Activated CD4-positive, alpha-beta T cell treated with anti-CD3 and anti-CD28 coated beads, Interleukin-2, amount 50 U/mL, for 48 hours (primary cell): ENCODE measurements at regions not wholly inside any gene's neighbourhood (a gene's known extent, or its start where the extent isn't known, plus 50 kb on each side); places are given as distances from the start of the nearest gene placed in this dataset.
"Not testable (repeated sequence)": the region's sequence is repeated elsewhere in the genome, so short reads cannot be mapped to it uniquely, and the experiment has no call there.

Experiments used
- DNase-seq, 2 experiments: peaks; one replicate each; pipeline ENCODE4 v3.0.0-alpha.2; 2020

- no peak for DNase-seq
Observed at GRCh38 chr12:91778091-91778832, 367.4 kb downstream of the BTG1 start.

- no peak for DNase-seq
Observed at GRCh38 chr12:91777268-91777992, 368.2 kb downstream of the BTG1 start.

GRCh38 chr12:91774434-91774921, 371.2 kb downstream of the BTG1 start:
- no peak for DNase-seq

- no peak for DNase-seq
Observed at GRCh38 chr12:91773749-91774429, 371.8 kb downstream of the BTG1 start.

- DNase-seq = no peak
Observed at GRCh38 chr12:91772411-91772810, 373.2 kb downstream of the BTG1 start.

GRCh38 chr12:91769736-91770135, 375.9 kb downstream of the BTG1 start:
- DNase-seq = no peak

GRCh38 chr12:91767237-91767636, 378.4 kb downstream of the BTG1 start:
- DNase-seq = no peak

- DNase-seq = no peak
Observed at GRCh38 chr12:91766454-91766853, 379.2 kb downstream of the BTG1 start.

- no peak for DNase-seq
Observed at GRCh38 chr12:91763654-91764370, 381.8 kb downstream of the BTG1 start.

GRCh38 chr12:91753649-91754048, 392.0 kb downstream of the BTG1 start:
- DNase-seq = no peak

GRCh38 chr12:91746976-91747375, 398.7 kb downstream of the BTG1 start:
- DNase-seq = no peak

GRCh38 chr12:91744597-91744996, 401.0 kb downstream of the BTG1 start:
- DNase-seq = no peak

- DNase-seq = no peak
Observed at GRCh38 chr12:91743704-91744321, 401.8 kb downstream of the BTG1 start.

- DNase-seq = no peak
Observed at GRCh38 chr12:91743280-91743679, 402.4 kb downstream of the BTG1 start.

GRCh38 chr12:91741932-91742331, 403.7 kb downstream of the BTG1 start:
- no peak for DNase-seq

- DNase-seq = not testable (repeated sequence)
Observed at GRCh38 chr12:91733846-91734245, 411.8 kb downstream of the BTG1 start.

GRCh38 chr12:91732086-91732485, 413.6 kb downstream of the BTG1 start:
- no peak for DNase-seq

GRCh38 chr12:91729543-91729942, 416.1 kb downstream of the BTG1 start:
- no peak for DNase-seq

GRCh38 chr12:91723191-91723590, 422.5 kb downstream of the BTG1 start:
- no peak for DNase-seq

- DNase-seq = peak; percentile 1 to 24
Observed at GRCh38 chr12:91722072-91722471, 423.6 kb downstream of the BTG1 start.

GRCh38 chr12:91721023-91721422, 424.6 kb downstream of the BTG1 start:
- DNase-seq = no peak

- DNase-seq = no peak
Observed at GRCh38 chr12:91718326-91718725, 427.3 kb downstream of the BTG1 start.

- DNase-seq = no peak
Observed at GRCh38 chr12:91717804-91718203, 427.8 kb downstream of the BTG1 start.
